GM18870 (cell line): ENCODE measurements at regions not wholly inside any gene's neighbourhood (a gene's known extent, or its start where the extent isn't known, plus 50 kb on each side); places are given as distances from the start of the nearest gene placed in this dataset.
A peak's percentile ranks its signal among the peaks of the same experiment; 100 is the strongest.

Experiments used
- ATAC-seq: cut with Tn5 transposase; IDR thresholded peaks from one replicate; pipeline ENCODE4 v1.9.1; 2021; ENCODE audit warnings: moderate library complexity; ENCODE audit not compliant: unreplicated experiment

GRCh38 chr5:168109441-168109840 lies 182.0 kb upstream of the WWC1 start:
- ATAC-seq: no peak

- ATAC-seq: no peak
These were observed 181.1 kb upstream of the WWC1 start for GRCh38 chr5:168110384-168110783.

GRCh38 chr5:168110870-168111832 lies 180.3 kb upstream of the WWC1 start:
- ATAC-seq: no peak

GRCh38 chr5:168114444-168115017 lies 176.9 kb upstream of the WWC1 start:
- peak; percentile 86 for ATAC-seq

GRCh38 chr5:168117469-168117868 lies 174.0 kb upstream of the WWC1 start:
- ATAC-seq: no peak

GRCh38 chr5:168118042-168118668 lies 173.3 kb upstream of the WWC1 start:
- no peak for ATAC-seq

- ATAC-seq: no peak
These were observed 170.9 kb upstream of the WWC1 start for GRCh38 chr5:168120401-168121137.

GRCh38 chr5:168121138-168121494 lies 170.3 kb upstream of the WWC1 start:
- ATAC-seq: no peak

GRCh38 chr5:168123631-168124528 lies 167.6 kb upstream of the WWC1 start:
- ATAC-seq: peak; percentile 98

- no peak for ATAC-seq
These were observed 165.8 kb upstream of the WWC1 start for GRCh38 chr5:168125445-168126199.

- ATAC-seq: no peak
These were observed 164.8 kb upstream of the WWC1 start for GRCh38 chr5:168126606-168127005.

- ATAC-seq: no peak
These were observed 163.3 kb upstream of the WWC1 start for GRCh38 chr5:168128111-168128510.

- ATAC-seq: no peak
These were observed 162.9 kb upstream of the WWC1 start for GRCh38 chr5:168128557-168128956.

GRCh38 chr5:168131519-168131918 lies 159.9 kb upstream of the WWC1 start:
- no peak for ATAC-seq

- no peak for ATAC-seq
These were observed 159.2 kb upstream of the WWC1 start for GRCh38 chr5:168132241-168132641.

- peak; percentile 98 for ATAC-seq
These were observed 155.5 kb upstream of the WWC1 start for GRCh38 chr5:168135897-168136296.

GRCh38 chr5:168136340-168136739 lies 155.1 kb upstream of the WWC1 start:
- peak; percentile 7 for ATAC-seq

GRCh38 chr5:168137265-168137664 lies 154.2 kb upstream of the WWC1 start:
- ATAC-seq: peak; percentile 58

GRCh38 chr5:168140241-168140640 lies 151.2 kb upstream of the WWC1 start:
- ATAC-seq: no peak
